Stimulated activated naive CD8-positive, alpha-beta T cell treated with anti-CD3 and anti-CD28 coated beads, Interleukin-15, Interleukin-2, amounts not matched to agents 100 U/mL and 50 U/mL, for 24 hours (primary cell): ENCODE measurements at regions not wholly inside any gene's neighbourhood (a gene's known extent, or its start where the extent isn't known, plus 50 kb on each side); places are given as distances from the start of the nearest gene placed in this dataset.
"Not testable (repeated sequence)": the region's sequence is repeated elsewhere in the genome, so short reads cannot be mapped to it uniquely, and the experiment has no call there.

ENCODE experiments used
- ATAC-seq: fragments of 150-1000 bp; cut with Tn5 transposase; one replicate; pipeline ENCODE4 v1.10.0; 2021
- DNase-seq: peaks from one replicate; pipeline ENCODE4 v3.0.0; 2021

DNA sequence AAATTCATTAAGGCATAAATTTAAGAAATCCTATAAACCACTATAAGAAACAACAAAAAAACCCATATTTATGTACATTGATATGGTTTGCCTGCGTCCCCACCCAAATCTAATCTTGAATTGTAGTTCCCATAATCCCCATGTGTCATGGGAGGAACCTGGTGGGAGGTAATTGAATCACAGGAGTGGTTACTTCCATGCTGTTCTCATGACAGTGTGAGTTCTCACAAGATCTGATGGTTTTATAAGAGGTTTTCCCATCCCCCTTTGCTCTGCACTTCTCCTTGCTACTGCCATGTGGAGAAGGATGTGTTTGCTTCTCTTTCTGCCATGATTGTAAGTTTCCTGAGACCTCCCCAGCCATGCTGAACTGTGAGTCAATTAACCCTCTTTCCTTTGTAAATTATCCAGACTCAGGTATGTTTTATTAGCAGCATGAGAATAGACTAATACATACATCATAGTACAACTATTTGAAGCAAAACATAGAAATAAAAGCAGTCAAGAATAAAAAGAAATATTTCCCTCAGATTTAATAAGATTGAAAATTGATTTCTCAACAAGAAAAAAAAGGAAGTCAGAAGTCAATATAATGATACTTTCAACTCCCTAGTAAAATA, 209.0 kb upstream of the GPC6 start:
- no peak for ATAC-seq
- no peak for DNase-seq

DNA sequence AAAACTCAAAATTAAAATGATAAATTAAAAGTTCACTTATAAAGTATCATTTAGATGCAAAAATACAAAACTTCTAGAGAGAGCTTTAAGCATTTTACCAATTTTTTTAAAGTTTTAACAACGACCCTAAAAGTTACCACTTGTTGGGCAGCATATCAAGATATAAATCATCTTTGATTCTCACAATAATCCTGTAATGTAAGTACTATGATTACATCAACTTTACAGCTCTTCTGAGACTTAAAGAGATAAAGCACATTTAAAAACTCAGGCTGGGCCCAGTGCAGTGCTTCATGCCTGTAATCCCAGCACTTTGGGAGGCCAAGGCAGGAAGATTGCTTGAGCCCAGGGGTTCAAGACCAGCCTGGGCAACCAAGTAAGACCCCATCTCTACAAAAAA, 202.7 kb upstream of the GPC6 start:
- ATAC-seq, result no peak
- DNase-seq, result no peak

DNA sequence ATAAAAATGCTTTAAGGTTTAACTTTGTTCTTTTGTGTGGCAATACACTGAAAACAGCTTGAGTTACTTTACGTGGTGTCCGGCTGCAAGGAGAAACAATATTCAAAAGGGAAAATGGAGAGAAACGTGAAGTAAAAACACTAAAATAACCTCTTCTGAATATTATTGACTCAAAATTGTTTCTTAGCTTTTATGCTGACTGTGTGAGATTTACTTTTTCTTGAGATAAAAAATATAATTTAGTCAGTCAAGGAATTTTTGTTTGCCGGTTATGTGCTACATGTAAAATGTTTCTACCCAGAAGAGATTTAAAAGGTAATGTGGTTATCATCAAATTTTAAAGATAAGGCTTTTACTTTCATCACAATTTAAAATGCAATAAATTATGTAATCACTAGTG, 200.6 kb upstream of the GPC6 start:
- no peak for DNase-seq
- no peak for ATAC-seq

DNA sequence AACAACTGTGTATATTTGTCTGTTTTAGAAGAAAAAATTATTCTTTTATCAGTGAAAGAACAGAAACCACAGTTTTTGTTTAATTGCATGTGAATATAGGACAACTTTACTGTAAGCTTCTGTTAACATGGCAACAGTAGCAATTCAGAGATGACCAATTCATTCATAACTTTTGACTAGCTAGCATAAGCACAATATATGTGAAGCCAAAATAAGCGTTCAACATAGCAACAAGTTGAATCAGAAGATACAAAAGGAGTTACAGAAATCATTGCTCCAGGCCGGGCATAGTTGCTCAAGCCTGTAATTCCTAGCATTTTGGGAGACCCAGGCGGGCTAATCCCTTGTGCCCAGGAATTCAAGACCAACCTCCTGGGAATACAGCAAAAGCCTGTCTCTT, 197.1 kb upstream of the GPC6 start:
- DNase-seq (no peak), ATAC-seq (no peak)

DNA sequence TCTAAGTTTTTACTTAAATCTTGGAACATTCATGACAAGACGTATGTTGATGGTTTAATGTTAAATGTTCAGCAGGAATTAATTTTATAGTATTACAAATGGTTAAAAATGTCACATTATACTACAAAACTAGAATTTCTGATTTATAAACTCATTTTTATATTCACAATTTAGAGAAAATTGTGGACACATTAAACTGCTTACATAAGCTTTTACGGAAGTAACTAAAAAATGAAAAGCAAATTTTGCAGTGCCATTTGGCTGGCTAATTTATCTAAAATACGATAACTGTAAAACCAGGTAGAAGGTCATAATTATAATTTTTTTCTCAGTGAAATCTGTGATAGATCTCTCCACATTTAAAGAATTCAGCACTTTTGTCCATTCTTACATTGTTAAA, 190.2 kb upstream of the GPC6 start:
- DNase-seq (no peak), ATAC-seq (no peak)

DNA sequence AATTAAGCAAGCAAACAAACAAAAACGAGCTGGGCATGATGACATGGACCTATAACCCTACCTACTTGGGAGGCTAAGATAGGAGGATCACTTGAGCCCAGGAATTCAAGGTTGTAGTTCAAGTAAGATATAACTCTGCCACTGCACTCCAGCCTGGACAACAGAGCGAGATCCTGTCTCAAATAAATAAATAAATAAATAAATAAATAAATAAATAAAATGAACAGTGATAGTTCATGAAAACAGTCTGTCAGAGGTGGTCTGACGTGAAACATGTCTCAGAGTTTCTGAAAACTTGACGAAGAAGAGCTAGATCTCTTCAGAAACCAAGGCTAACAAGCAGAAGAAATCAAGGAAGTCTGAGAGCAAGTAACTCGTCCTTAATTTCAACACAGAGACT, 188.8 kb upstream of the GPC6 start:
- DNase-seq, result no peak
- no peak for ATAC-seq

DNA sequence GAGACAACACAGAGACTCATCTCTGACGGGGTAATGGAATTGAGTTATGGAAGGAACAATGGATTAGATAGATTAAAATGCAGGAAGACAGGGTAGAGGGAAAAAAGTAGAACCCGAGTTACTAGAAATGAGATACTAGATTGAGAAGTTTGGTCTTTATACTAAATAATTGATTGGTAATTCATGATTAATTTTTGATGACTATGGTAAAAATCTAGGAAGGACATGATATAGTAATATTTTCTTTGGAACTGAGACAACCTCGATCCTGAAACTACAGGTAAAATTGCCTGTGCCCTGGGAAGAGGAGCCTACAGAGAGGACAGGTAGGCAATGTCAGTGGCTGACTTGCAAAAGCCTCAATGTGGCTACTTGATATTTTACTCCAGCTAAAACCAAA, 188.4 kb upstream of the GPC6 start:
- ATAC-seq (no peak), DNase-seq (no peak)

DNA sequence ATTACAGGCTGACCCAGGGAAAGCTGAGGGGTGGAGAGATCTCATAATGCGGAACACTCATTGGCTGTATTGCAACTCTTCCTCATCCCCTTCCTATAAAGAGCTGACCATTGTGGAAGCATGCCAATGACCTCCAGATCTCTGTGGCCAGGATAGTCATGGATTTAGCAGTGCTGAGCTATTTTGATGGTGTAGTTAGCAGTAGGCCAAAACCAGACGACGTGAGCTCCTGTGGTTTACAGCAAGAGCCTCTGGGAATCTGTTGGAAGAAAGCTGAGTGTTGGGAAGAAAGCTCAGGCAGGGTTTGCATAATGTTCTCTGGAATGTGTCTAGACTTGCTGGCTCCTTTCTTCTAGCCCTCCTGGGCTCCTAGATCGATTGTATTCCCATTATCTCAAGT, 187.5 kb upstream of the GPC6 start:
- no peak for ATAC-seq
- DNase-seq, result no peak

DNA sequence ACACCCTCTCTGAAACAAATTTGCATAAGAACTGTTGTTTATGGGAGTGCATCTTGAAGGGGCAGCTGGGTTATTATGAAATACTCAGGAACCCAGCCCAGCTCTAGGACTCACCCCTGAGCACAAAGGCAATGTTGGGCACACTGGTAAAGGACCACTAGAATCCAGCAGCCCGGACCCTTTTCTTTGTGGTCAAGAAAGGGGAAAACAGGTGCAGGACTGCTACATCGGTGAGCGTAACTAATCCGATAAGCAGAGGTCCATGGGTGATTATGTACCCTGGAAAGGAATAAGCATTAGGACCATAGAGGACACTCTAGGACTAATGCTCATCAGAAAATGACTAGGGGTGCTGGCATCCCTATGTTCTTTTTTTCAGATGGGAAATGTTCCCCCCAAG, 185.0 kb upstream of the GPC6 start:
- ATAC-seq, DNase-seq: not testable (repeated sequence)

DNA sequence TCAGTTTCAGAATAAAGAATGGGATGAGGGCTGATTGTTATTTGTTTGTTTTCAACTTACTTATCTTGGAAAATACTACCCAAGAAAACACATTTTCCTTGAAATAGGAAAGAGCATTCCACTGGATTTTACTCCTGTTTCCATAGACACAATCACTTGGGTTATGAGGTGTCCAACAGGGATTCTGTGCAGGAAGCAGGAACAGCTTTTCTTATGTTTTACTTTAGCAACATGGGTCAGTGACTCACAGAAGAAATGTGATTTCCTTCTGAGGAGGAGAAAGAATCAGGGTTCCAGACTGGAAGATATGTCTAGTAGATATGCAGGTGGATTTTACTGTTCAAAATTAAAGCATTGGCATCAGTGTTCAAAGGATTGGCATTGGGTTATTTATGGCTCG, 180.8 kb upstream of the GPC6 start:
- DNase-seq, result no peak

DNA sequence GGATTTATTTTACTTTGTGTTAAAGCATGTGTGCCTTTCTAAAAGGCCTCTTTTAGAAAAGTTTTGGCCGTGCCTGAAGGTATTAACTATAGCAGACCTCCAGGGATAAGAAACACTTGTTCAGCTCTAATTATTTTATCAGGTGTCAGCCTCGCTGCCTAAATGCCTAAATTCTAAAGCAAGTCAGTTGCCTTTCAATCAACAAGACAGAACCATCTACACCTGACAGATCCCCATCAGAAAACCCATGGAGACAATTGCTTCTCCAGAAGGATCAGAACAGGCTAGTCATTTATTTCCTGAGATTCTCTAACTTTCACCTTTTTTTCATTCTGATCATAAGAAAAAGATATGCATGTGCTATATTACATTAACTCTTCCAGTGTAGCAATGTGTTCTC, 171.4 kb upstream of the GPC6 start:
- no peak for ATAC-seq
- DNase-seq, result no peak

More for the DNA sequence above, 180.8 kb upstream of the GPC6 start:
- ATAC-seq, result no peak

DNA sequence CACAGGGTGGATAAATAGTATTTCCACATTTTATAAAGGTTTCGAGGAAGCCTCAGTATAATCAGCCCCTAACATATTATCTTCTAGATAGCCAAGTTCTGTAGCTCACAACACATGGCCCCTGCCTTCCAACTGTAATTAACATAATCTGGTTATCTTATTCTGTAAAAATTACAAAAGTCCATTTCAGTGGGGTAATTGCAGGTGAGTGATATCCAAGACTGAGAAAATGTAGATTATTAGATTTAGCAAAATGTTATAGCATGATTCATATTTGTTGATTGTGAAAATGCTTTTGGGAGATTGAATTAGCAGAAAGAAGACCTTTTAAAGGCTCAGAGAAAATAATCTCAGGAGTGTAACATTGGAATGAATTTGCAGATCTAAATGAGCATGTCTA, 168.3 kb upstream of the GPC6 start:
- no peak for ATAC-seq

DNA sequence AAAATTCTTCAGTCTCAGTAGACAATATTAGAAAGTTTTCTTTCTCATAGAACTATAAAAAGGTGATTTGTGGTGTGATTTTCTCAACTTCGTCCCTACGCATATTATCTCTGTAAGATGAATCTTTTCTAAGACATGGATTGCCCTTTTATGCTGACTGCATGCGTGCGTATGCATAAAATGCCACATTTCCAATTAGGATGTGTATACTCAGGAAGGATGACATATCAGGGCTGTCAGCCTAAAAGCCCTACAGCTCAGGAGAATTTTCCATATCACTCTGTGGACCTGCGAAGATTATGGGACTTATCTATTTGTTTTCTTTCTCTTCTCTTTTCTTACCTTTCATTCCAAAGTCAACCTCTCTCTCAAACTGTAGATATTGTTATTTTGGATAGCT, 166.5 kb upstream of the GPC6 start:
- DNase-seq (no peak), ATAC-seq (no peak)

More for the DNA sequence above, 168.3 kb upstream of the GPC6 start:
- no peak for DNase-seq

DNA sequence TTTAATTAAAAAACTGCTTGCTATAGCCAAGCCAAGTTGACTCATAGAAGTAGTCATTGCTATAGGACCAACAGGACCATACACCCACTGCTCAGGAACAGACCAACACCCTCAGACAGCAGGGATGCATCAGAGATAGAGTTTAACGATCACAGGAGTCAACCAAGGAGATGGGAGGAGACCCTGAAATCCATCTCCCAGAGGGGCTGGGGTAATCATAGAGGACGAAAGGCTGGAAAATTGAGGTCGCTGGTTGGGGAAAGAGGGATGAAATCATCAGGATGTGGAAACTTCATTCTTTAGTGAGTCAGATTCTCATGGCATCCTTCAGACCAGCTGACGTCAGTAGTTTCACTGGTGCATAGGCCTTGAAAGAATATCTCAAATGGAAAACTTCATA, 160.4 kb upstream of the GPC6 start:
- DNase-seq (no peak), ATAC-seq (no peak)

DNA sequence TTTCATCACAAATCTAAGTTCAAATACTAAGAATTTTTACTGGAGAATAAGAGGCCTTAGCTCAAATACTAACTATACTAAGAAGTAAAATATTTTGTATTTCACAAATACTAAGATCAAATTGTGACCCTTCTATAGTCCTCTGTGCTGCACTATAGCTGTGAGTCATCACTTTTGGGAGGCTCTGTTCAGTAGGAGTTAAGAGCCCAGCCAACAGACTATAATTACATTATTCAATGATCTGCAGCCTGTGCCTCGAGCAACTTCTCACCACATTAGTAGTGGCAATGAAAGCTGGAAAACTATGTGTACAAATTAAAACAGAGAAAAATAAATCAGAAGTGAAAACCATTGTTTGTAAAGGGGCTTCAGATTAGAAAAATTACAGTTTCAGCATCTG, 147.3 kb upstream of the GPC6 start:
- DNase-seq, result no peak
- no peak for ATAC-seq

DNA sequence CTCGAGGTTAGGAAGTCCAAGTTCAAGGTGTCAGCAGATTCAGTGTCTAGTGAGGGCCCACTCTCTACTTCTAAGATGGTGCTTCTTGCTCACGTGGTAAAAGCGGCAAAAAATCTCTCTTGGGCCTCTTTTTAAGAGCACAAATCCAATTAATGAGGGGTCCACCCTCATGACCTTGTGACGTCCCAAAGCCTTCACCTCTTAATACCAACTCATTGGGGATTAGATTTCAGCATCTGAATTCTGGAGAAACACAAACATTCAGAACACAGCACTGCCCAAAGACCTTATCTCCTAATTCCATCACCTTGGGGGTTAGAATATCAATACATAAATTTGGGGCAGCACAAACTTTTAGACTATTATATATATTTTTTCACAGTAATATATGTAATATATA, 146.4 kb upstream of the GPC6 start:
- ATAC-seq (no peak), DNase-seq (no peak)

DNA sequence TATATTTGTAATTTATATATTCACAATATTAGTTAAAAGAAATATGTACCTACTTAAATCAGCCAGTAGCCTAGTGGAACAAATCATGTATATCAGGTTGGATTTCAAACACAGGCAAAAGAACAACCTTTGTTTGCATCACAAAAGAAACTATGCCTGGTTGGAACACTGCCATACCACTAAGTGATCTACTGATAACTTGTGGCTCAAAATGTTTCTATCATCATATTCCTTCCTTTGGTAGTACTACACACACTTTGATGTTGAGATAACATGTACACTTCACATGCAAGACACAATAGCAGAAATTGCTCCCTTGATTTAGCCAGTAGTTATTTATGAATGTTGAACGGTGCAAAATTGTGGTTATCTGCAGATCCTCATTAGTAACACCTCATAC, 146.0 kb upstream of the GPC6 start:
- ATAC-seq (no peak), DNase-seq (no peak)

DNA sequence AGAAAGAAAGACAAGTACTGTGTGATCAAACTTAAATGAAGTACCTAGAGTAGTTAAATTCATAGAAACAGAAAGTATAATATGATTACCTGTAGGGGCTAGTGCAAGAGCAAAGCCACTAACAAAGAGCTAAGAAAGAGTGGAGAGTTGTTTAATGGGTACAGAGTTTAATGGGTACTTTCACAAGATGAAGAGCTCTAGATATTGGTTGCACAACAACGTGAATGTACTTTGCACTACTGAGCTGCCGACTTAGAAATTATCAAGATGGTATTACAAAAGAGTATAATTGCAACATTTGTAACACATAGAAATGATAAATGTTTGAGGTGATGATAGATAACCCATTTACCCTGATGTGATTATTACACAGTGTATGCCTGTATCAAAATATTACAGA, 140.3 kb upstream of the GPC6 start:
- no peak for ATAC-seq
- DNase-seq, result no peak

DNA sequence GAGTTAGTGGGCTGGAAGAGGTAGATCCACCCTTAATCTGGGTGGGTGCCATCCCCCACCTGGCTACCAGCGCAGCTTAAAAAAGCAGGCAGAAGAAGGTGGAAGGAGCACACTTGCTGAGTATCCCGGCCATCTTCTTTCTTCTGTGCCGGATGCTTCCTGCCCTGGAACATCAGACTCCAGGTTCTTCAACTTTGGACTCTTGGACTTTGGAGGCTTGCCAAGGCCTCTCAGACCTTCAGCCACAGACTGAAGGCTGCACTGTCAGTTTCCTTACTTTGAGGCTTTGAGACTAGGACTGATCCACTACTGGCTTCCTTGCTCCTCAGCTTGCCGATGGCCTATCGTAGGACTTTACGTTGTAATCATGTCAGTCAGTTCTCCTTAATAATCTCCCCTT, 127.6 kb upstream of the GPC6 start:
- DNase-seq, result no peak
- no peak for ATAC-seq

DNA sequence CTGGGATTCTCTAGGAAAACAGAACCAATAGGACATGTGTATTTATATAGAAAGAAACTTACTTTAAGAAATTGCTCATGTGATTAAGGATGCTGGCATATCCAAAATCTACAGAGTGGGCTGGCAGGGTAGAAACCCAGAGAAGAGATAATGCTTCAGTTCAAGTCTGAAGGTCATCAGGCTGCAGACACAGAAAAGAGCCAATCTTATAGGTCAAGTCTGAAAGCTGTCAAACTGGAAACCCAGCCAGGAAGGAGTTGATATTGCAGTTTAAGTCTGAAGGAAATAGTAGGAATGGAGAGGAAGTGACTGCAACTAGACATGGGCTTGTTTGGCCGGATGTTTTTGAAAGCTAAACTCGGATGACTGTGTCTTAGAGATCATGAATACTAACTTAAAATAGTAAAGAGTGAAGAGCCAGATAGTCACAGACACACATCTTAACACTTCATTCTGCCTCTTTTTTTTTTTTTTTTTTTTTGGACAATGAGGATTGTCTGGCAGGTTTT, 125.3 kb upstream of the GPC6 start:
- ATAC-seq (no peak), DNase-seq (no peak)

DNA sequence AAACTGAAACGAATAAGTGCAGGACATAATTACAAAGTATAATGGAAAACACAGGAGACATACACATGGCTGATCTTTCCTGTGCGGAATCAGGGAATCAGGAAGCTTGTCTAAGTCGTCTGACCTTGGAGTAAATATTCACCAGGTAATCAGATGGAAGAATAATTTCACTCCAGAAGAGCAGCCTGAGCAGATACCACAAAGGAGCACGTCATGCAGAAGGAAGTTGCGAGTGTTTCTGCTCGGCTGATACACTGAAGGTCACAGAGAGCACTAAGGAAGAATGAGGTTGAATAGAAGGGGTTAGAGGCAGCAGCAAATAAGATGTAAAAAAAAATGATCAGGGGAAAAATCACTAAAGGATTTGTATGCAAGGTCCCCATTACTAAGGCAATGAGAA, 122.3 kb upstream of the GPC6 start:
- DNase-seq (no peak), ATAC-seq (no peak)

DNA sequence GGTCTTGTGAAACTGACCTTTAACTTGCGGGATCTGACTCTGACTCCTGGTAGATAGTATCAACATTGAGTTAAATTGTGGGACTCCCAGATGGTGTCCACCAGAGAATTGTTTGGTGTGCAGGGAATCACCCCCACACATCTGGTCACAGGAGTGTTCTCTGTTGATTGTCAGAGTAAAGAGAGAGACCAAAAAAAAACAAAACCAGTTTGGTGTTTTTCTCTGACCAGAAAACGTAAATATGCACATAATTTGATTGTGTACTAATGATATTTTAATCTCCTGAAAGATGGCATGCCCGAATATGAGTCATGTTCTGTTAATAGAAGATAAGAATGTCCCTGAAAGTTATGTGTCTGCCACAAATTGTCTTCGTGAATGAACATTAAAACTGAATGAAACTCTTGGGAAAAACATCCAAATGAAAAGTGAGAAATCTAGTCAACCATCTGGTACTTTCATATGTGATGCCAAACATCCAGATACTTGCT, 118.5 kb upstream of the GPC6 start:
- no peak for DNase-seq
- no peak for ATAC-seq

DNA sequence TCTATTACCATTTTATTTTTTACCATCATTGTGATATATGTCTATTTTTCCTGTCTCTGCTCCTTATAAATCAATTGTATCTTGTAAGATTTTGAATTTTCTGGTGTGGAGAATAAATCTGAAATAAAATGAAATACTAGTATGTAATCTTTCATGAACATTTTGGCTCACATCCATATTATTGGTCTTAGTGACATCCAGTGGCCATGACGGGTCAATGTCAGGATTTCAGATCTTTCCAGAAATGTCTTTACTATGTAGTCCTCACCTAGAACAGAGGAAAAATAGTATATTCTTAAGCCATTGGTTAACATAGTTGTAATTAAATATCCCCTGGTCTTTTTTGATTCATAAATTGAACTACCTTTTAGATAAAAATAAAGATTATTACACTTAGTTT, 109.8 kb upstream of the GPC6 start:
- ATAC-seq, result no peak
- DNase-seq, result no peak

DNA sequence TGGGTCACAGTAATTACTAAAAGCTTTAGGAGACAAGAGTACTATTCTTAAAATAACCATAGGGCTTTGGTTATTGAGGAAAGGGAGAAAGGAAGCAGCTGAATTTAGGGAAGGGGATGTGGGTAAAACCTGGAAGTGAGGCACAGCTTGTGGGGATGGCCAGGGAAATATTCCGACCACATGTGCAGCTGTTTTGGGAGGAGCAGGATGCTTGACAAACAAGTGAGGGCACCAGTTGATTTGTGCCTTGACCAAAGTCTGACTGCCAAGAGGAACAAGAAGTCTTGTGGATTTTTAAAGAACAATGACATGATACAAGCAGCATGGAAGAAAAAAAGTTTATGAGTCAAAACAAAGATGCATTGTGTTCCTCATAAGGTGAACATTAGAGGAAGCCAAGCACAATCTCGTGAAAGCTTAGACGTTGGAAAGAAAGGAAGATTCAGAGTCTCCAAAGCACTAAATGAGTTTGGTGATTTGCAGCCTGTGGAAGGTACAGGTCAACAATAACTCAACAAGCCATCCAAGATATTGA, 108.5 kb upstream of the GPC6 start:
- DNase-seq (no peak), ATAC-seq (no peak)

DNA sequence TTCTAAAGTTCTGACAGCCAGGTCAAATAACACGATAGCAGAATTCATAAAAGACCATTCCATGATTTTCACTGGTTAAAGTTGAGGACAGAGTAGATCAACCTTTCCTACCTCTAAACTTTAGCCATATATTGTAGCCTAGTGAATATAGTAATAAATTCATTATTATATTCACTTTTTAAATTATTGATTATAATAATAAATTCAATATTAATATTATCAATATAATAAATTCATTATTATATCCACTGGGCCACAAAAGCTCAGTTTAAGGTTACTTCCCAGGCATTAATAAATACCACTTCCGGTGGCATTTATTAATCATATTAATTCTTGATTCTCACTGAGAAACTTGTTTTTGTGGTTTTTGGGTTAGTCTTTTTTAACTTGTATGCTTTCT, 85.7 kb upstream of the GPC6 start:
- ATAC-seq (no peak), DNase-seq (no peak)
